Panc1 (cell line): ENCODE measurements at regions not wholly inside any gene's neighbourhood (a gene's known extent, or its start where the extent isn't known, plus 50 kb on each side); places are given as distances from the start of the nearest gene placed in this dataset.

Experiments used
- ATAC-seq: fragments of 200-7000 bp; cut with Tn5 transposase; 2 replicates; pipeline ENCODE4 v1.9.1; 2020; ENCODE audit warnings: mild to moderate bottlenecking, moderate library complexity
- BruUV-seq: library from RNA; stranded (reverse); fragments of 400-500 nt; replicated peaks from 2 replicates; lab custom pipeline; 2021; lab: Mats Ljungman, UMichigan
- CTCF ChIA-PET: fragments of 300-600 bp; sonication (Branson Sonifier 250); formaldehyde crosslinking; loops from one replicate; lab custom pipeline; 2022; ENCODE audit warnings: antibody characterized with exemption; lab: Charles Lee
- POLR2A ChIA-PET: fragments of 300-600 bp; sonication (Branson Sonifier 250); formaldehyde crosslinking; loops from one replicate; lab custom pipeline; 2022; ENCODE audit warnings: antibody characterized with exemption; lab: Charles Lee
- DNase-seq: peaks from one replicate; pipeline ENCODE4 v3.0.0-alpha.2; 2010; ENCODE audit warnings: low read depth, low spot score
- H3K27ac ChIP-seq: 2 replicates; pipeline ENCODE4 v1.5.1; 2011; ENCODE audit warnings: mild to moderate bottlenecking, low read length, inconsistent platforms
- H3K27me3 ChIP-seq: fragments of 200-500 bp; sonication (Bioruptor generic); 2 replicates; pipeline ENCODE4 v1.6.0; 2014; ENCODE audit warnings: low read length, inconsistent platforms; ENCODE audit not compliant: control insufficient read depth, insufficient read depth
- H3K36me3 ChIP-seq: fragments of 200-500 bp; sonication (Bioruptor generic); 2 replicates; pipeline ENCODE4 v1.5.1; 2014; ENCODE audit warnings: inconsistent platforms, mild to moderate bottlenecking, low read length, moderate library complexity; ENCODE audit not compliant: control insufficient read depth, insufficient read depth
- H3K4me1 ChIP-seq: 2 replicates; pipeline ENCODE4 v1.5.1; 2011; ENCODE audit warnings: inconsistent platforms, mild to moderate bottlenecking, low read length, moderate library complexity; ENCODE audit not compliant: control insufficient read depth, insufficient read depth
- H3K4me3 ChIP-seq, 2 experiments: 2 replicates each; pipeline ENCODE4 v1.5.1; 2011 to 2012; ENCODE audit warnings: low read depth in 2 of 2, low read length in 2 of 2, mild to moderate bottlenecking in 2 of 2, inconsistent platforms in 1 of 2, moderate library complexity in 1 of 2
- H3K9me3 ChIP-seq: fragments of 200-500 bp; sonication (Bioruptor generic); 2 replicates; pipeline ENCODE4 v1.5.1; 2014; ENCODE audit warnings: low read depth, mild to moderate bottlenecking, inconsistent platforms, low read length, moderate library complexity; ENCODE audit not compliant: control insufficient read depth, insufficient read depth
- POLR2AphosphoS5 ChIP-seq: IDR thresholded peaks from 2 replicates; pipeline ENCODE4 v1.6.1; 2012; ENCODE audit warnings: mild to moderate bottlenecking, low read depth, low read length, moderate library complexity
- SIN3A ChIP-seq: IDR thresholded peaks from 2 replicates; pipeline ENCODE4 v1.6.1; 2012; ENCODE audit warnings: low read depth, mild to moderate bottlenecking, low read length, moderate library complexity, borderline replicate concordance; ENCODE audit not compliant: insufficient read depth
- TCF7L2 ChIP-seq: IDR thresholded peaks from 2 replicates; pipeline ENCODE4 v1.6.1; 2011; ENCODE audit warnings: mild to moderate bottlenecking, low read depth, low read length, inconsistent platforms
- in situ Hi-C: cut with HindIII; loops from 2 replicates; pipeline ENCODE4 v1.10.0; 2016; ENCODE audit warnings: low sequenced_read_pairs, low pct_unique_long_range_greater_than_20kb
- intact Hi-C: fragments of 100-400 bp; cut with micrococcal nuclease; formaldehyde crosslinking; loops from one replicate; pipeline ENCODE4 v1.10.0; 2022; ENCODE audit not compliant: unreplicated experiment
- TF ChIP-seq, protein P1 (sequence below), 2 experiments: IDR thresholded peaks; 2 replicates each; pipeline ENCODE4 v1.6.1; 2011 to 2012; ENCODE audit warnings: low read depth in 2 of 2, control low read depth in 1 of 2, low read length in 1 of 2, mild to moderate bottlenecking in 1 of 2, moderate library complexity in 1 of 2; ENCODE audit not compliant: insufficient read depth in 1 of 2
- TF ChIP-seq, protein P2 (sequence below): fragments of 450-650 bp; IDR thresholded peaks from 2 replicates; pipeline ENCODE4 v1.5.1; 2017; ENCODE audit warnings: mild to moderate bottlenecking

DNA sequence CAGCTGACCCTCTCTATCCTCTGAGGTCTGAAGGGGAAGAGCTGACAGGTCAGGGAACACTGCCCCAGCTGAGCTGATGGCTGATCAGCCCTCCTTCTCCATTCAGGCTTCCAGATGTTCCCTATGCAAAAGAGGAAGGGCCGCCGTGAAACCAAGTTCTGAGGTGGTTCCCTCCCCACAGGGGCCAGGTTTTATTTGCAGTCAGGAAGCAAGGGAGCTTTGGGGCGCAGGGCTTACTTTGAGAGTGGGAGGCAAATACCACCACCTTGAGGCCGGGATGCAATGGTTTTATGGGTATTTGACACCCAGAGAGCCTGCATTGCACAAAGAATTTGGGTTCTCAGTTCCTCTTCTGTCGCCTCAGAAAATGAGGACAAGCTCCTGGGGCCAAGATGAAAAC lies 186.9 kb downstream of the ARRDC4 start:
- ATAC-seq (no peak), DNase-seq (no peak)
- intact Hi-C loops (no loop called here), in situ Hi-C loops (no loop called here)
- TF ChIP-seq, protein P1, sequence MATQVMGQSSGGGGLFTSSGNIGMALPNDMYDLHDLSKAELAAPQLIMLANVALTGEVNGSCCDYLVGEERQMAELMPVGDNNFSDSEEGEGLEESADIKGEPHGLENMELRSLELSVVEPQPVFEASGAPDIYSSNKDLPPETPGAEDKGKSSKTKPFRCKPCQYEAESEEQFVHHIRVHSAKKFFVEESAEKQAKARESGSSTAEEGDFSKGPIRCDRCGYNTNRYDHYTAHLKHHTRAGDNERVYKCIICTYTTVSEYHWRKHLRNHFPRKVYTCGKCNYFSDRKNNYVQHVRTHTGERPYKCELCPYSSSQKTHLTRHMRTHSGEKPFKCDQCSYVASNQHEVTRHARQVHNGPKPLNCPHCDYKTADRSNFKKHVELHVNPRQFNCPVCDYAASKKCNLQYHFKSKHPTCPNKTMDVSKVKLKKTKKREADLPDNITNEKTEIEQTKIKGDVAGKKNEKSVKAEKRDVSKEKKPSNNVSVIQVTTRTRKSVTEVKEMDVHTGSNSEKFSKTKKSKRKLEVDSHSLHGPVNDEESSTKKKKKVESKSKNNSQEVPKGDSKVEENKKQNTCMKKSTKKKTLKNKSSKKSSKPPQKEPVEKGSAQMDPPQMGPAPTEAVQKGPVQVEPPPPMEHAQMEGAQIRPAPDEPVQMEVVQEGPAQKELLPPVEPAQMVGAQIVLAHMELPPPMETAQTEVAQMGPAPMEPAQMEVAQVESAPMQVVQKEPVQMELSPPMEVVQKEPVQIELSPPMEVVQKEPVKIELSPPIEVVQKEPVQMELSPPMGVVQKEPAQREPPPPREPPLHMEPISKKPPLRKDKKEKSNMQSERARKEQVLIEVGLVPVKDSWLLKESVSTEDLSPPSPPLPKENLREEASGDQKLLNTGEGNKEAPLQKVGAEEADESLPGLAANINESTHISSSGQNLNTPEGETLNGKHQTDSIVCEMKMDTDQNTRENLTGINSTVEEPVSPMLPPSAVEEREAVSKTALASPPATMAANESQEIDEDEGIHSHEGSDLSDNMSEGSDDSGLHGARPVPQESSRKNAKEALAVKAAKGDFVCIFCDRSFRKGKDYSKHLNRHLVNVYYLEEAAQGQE (IDR thresholded peaks at IDR 0.05; ENCODE audit: insufficient read depth in 1 of 2, low read depth in 2 of 2, low read length in 1 of 2): no peak
- TF ChIP-seq POLR2AphosphoS5: no peak
- TF ChIP-seq, protein P2, sequence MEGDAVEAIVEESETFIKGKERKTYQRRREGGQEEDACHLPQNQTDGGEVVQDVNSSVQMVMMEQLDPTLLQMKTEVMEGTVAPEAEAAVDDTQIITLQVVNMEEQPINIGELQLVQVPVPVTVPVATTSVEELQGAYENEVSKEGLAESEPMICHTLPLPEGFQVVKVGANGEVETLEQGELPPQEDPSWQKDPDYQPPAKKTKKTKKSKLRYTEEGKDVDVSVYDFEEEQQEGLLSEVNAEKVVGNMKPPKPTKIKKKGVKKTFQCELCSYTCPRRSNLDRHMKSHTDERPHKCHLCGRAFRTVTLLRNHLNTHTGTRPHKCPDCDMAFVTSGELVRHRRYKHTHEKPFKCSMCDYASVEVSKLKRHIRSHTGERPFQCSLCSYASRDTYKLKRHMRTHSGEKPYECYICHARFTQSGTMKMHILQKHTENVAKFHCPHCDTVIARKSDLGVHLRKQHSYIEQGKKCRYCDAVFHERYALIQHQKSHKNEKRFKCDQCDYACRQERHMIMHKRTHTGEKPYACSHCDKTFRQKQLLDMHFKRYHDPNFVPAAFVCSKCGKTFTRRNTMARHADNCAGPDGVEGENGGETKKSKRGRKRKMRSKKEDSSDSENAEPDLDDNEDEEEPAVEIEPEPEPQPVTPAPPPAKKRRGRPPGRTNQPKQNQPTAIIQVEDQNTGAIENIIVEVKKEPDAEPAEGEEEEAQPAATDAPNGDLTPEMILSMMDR: no peak
- TF ChIP-seq TCF7L2: no peak
- TF ChIP-seq SIN3A: no peak
- BruUV-seq: no TSS peak
- Histone ChIP-seq H3K27me3 (peaks cover 3% of the 10 kb centered on the region; the same call in 1 of the 2 replicates), H3K4me1 (no peaks in the 10 kb centered on the region), H3K9me3 (no peaks in the 10 kb centered on the region), H3K27ac (no peak overlapping the region), H3K36me3 (no peaks in the 10 kb centered on the region), H3K4me3 (no peak overlapping the region)
- POLR2A ChIA-PET: no interaction called here
- CTCF ChIA-PET: no interaction called here

DNA sequence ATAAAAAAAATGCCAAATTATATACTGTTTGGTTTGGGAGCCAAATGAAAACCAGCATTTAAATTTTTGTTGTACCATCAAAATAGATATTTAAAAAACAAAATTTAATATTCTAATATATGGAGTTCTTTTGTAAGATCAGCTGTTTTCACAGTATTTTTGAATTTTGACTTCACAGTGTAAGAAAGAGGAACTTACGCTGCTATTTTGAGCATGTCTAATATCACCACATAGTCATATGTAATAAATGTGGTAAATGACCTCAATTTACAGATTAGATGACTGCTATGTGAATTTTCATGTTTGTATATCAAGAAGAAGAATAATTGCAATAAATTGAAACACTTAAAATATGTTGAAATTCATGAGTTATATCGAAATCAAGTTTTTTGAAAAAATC lies 189.6 kb downstream of the ARRDC4 start:
- ChIA-PET POLR2A (no interaction called here), CTCF (no interaction called here)
- DNase-seq: no peak
- Histone ChIP-seq H3K4me3 (no peak overlapping the region), H3K9me3 (no peaks in the 10 kb centered on the region), H3K27ac (no peak overlapping the region), H3K36me3 (no peaks in the 10 kb centered on the region), H3K4me1 (no peaks in the 10 kb centered on the region), H3K27me3 (peaks cover 3% of the 10 kb centered on the region; the same call in 1 of the 2 replicates)
- intact Hi-C loops: no loop called here
- BruUV-seq: no TSS peak
- TF ChIP-seq TCF7L2 (no peak), POLR2AphosphoS5 (no peak), SIN3A (no peak)
- TF ChIP-seq, protein P1 (IDR thresholded peaks at IDR 0.05; ENCODE audit: insufficient read depth in 1 of 2, low read depth in 2 of 2, low read length in 1 of 2): no peak
- TF ChIP-seq, protein P2: no peak
- in situ Hi-C loops: no loop called here
- no peak for ATAC-seq
